NCI-H1436 (cell line): ENCODE measurements at regions not wholly inside any gene's neighbourhood (a gene's known extent, or its start where the extent isn't known, plus 50 kb on each side); places are given as distances from the start of the nearest gene placed in this dataset.

Experiments
- DNase-seq: peaks from one replicate; lab custom pipeline; 2025; lab: John Stamatoyannopoulos, UW

DNA sequence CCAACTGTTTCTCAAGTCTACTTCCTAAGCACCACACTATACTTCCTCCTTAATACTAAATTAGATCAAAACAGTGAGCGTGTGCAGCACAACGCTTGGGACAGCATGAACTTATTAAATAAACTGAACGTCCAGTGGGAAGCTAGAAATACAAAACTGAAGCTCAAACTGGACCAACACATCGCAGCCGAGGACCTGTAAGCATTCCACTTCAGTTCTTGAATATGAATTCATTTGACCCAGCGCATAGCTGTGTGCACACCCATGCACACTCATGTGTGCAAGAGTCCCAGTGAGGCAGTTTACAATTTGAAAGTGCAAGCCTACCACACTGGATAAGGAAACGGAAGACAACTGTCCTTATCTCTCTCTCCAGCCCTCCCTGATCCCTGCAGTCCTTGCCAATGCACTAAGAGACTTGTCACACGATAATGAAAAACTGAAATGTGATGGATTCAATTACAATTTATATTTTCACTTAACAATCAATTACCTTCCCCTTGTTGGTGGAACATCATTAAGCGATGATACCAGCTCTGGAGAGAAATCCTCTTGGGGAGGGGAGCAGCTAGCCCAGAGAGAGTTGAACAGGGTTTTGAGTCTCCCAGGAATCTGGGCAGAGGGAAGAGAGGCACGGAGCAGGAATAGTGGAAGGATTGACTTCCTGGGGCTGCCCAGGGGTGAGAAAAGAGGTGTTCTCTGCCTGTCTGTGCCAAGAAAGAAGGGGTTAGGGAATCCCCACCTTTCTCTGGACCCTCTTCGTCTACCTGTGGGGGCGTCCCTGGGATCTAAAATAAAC is 186.5 kb upstream of the KLHL29 start:
- no peak for DNase-seq

DNA sequence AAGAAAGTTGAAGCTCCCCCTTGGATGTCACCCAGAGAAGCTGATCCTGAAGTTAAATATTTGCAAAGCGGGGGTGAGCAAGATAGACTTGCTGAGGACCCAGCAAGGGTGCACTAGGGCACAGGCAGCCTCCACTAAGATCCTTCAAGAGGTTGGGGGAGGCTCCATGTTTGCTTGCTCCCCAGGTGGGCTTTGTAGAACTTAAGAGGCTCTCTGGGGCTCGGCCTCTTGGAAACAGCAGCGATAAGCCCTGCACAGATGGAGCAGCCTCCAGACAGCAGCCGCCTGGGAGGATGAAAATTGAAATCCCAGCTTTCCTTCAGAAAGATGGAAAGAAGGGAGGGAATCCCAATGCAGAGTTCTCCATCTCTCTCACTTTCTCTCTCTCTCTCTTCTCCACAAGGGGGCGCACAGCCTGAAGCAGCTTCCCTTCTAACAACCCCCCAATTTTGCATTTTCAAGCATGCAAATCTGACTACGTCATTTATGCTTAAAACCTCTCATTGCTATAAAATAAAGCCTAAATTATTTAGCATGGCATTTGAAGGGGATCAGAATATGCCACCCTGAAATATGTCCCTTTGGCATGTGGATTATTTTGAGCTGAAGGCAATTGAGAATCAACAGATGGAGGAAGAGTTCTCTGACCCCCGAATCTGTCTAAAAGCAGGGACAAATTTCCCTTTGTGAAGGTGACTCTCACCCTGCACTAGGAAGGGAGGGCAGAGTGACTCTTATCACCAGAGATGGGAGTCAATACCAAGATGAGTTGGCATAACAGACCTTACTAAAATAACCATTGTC is 185.7 kb upstream of the KLHL29 start:
- no peak for DNase-seq

DNA sequence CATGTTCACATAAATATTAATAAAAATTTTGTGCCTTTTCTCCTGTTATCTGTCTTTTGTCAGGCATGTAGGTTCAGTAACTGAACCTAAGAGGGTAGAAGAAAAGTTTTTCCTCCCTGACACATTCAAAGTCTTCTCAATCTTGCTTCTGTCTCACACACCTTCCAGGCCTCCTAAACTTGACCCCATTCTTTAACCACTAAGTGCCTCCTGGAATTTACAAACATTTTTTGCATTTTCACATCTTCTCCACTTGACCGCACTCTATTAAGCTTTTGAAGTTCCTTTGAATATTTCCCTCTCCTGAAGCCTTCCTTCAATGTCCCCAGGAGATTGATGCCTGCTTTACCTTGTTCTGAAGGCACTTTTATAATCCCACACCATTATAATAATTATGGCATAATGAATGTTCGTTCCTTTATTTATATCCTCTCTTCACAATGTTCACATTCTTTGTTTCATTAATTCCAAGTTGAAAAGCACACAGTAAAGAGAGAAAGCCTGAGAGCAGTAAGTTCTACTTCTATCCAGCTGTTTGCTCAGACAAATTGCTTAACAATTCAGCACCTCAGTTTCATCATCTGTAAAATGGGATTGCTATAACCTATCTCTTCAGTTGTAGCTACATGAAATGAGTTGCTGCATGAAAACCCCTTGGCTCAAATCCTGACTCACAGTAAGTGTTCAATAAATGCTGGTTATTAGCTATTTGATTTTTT is 184.8 kb upstream of the KLHL29 start:
- no peak for DNase-seq

DNA sequence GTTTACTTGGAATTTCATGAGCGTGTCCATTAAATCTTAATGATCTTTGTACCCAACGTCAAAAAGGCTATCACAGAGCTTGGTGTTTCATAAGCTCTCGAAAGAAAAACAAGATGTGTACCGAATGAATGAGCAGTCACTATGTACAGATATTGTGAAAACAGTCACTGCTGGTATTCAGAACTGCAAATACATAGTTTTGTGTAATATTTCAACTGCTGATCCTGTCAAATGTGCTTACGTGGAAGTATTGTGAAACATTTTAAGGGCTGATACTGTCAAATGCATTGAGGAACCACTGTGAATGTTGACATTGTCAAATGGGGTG is 184.2 kb upstream of the KLHL29 start:
- no peak for DNase-seq

DNA sequence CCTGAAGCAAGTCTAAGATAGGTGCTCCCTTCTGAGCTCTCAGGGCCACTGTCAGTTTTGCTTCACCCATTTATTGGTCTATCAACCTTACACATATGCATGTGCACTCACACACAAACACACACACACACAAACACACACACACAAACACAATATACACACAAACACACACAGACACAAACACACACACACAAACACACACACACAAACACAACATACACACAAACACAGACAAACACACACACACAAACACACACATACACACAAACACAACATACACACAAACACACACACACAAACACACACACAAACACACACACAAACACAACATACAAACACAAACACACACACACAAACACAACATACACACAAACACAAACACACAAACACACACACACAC is 181.6 kb upstream of the KLHL29 start:
- no peak for DNase-seq

DNA sequence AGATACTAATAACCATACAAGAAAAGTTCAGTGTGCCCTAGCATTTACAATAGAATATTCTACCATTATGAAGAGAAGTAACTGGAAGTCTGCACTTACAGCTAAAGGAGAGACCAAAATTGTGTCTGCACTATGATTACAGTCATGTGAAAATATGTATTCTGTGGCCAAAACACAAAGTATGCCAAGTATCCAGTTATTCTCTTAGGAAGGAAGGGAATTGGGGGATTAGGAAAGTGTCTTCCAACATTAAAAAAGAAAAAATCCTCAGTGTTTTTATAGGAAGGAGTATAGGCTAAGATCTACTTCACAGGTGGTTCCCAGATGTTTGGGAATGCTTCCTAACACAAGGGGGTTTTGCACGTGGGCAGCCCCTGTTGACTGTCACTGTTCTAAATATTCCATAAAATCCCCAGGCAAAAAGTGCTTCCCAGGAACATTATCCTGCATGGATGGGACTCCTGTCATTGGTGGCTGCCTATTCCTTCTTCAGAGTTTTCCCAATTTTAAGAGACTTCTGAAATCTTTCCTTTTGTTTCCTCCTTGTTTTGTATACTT is 180.2 kb upstream of the KLHL29 start:
- no peak for DNase-seq

DNA sequence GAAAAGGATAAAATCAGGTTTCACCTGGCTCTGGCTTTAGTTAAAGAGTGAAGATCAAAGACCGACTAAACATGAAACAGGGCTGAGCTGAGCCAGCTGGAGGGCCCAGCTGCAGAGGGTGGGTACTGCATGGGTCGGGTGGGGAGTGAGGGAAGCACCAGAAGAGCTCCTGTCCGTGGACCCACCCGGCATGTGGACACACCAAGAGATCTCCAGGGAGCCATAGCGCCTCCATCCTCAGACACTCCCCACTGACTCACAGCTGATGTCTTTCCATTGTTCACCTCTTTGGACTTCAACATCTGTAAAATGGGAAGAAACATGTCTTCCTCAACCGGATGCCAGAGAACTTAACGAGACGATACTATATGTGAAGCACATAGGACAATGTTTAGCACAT is 178.3 kb upstream of the KLHL29 start:
- no peak for DNase-seq

DNA sequence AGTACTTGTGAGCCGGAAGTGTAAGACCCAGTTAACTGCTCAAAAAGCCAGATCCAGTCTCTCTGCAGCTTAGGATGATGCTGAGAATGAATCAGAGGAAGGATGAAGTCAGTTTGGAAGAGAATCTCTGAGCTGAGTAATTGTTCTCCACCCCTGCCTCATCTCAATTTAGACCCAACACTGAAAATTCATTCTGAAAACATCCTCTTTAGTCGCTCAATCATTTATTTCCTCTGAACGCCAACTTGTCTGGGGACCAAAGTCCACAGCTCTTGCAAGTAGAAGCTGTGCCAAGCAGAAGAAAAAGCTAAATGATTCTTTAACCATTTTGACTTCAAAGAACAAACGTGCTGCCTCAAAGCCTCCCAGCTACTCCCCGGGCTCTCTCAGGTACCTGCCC is 177.1 kb upstream of the KLHL29 start:
- DNase-seq = no peak

DNA sequence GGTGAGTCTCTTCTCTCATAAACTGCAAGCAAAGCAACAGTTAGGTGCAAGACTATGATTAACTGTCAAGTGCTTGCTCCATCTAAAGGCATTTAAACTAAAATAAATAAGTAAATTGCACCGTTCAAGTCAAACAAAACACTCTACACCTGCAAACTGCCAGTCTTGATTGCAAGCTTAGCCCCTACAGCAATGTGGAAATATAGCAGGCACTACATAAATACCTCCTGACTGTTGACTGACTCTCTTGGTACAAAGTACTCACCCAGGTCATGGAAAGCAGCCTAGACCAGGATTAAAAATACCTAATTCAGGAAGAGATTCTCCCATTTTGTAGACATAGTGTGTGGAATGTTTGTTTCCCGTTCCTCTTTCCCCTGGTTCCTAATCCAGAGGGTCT is 176.6 kb upstream of the KLHL29 start:
- DNase-seq = no peak

DNA sequence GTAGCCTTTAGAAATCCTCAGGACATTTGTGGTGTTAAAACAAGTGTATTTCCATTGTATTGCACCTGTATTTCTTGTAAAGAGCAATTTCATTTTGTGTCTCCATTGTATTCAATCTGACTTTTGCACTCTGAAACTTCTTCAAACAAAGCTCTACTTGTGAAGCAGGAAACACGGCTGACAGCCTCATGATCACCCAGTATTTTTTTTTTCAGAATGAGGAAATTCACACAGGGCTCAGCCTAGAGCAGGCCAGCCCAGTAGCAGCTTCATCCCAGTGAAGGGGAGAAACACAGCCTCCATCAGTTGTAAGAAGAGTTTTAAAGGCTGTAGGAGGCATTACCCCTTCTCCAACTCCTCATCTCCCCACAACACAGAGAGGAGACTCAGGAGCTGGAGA is 175.9 kb upstream of the KLHL29 start:
- no peak for DNase-seq

DNA sequence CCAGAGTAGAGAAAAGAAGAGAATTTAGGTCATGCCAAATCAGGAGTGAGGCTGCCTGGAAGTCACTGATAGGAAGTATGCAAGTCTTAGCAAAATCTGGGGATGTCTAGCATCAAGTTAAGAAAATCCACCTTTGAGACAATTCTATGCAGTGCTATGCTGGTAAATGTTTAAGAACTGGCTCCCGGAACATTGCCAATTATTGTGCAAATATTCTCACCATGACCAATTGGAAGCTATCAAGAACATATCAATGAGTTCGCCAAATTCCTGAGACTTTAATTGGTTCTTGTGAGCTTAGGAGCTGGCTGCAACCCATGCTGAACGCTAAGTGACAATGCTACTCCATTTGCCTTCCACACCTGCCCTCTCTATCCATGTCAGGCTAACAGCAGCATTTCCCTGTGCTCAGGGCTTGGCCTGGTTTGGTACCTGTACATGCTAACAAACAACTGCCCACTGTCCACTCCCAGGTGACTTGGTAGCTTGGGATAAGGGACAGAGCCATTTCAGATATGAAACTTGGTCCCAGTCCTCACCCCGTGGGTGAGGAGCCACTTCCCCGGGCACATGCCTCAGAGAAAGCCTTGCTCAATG is 172.9 kb upstream of the KLHL29 start:
- DNase-seq = no peak

DNA sequence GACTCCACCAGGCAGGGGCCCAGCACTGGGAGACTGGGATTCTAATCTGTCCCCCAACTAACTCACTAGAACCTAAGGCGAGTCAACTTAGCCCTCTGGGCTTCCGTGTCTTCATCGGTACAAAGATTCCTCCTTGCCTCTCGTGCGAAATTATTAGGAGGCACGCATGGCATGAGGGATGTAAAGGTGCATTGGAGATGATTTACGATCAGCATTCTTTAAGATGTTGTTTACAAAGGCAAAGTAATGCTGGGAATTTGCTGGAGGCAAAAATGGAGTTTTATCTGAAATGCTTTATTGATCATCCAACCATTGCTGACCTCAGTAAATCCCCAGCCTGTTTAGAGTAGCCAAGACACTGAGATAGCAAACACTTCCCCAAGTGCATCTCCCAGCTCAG is 171.8 kb upstream of the KLHL29 start:
- no peak for DNase-seq

DNA sequence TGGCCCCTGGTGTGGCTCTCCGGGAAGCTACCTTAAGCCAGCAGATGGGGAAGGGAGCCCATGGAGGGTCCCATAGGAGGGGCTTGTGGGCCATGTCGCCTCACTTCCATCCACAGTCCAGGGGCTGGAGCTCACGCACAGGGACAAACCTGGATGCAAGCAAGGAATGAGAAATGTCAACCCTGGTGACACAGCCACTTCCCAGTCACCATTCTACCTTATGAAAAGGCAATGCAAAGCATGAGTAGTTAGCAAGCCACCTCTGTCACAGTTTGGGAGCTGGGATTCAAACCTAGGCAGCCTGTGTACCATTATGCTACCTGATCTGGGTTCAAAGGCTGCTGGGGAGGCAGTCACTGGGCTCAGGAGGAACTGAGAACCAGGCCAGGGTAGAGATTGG is 170.0 kb upstream of the KLHL29 start:
- no peak for DNase-seq

DNA sequence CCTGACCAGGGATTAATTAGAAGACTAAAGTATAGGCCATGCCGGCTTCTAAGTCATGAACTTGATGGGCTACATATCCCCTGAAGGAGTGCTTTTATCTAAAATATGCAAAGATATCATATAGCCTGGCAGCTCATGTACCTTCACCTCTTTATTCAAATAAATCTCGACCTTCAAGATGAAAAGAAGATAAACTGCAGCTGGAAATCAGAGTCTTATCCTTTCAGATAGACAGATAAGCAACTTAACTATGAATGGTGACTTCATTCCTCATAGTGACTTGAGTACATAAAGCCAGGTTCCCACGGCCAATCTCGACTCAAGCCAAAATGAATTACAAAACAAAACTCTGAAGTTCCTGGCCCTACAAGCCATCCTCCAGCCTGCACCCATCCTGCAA is 165.3 kb upstream of the KLHL29 start:
- DNase-seq = no peak

DNA sequence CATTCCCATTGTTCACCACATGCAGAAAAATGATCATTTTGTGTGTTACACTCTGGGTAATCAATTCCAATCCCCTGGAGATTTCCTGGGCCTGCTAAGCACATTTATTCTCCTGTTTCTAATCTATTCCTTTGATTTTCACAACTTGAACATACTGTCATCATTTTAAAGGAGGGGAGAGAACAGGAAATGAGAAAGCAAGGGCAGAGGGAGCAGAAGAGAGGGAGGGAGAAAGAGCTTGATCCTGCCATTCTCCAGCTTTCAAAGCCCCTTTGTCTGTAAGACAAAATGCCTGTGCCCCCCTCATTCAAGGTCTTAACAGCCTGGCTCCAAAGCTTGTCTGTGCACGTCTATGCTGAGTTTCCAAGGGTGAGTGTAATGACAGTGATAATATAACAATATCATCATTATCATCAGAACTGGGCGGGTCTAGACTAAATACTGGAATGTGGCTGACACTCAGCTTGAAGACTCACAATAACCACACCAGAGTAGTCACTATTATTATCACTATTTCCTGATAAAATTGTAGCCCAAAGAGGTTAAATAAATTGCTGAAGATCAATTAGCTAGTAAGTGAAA is 164.4 kb upstream of the KLHL29 start:
- DNase-seq = no peak

DNA sequence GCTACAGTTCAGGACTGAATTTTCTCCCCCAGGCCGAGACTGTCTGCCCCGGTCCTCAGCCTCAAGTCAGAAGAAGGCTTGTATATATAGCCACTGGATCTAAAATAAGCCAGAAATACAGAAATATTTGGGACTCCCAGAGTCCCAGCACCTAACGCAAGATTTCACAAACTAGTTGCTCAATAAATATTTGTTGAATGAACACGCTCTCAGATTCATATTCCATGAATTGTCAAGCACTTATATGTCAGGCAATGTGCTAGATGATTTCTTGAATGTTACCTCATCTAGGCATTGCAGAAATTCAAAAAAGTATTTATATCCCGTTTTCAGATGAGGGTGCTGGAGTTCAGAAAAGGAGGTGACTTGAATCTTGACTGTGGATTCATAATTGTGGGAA is 163.7 kb upstream of the KLHL29 start:
- DNase-seq = no peak

DNA sequence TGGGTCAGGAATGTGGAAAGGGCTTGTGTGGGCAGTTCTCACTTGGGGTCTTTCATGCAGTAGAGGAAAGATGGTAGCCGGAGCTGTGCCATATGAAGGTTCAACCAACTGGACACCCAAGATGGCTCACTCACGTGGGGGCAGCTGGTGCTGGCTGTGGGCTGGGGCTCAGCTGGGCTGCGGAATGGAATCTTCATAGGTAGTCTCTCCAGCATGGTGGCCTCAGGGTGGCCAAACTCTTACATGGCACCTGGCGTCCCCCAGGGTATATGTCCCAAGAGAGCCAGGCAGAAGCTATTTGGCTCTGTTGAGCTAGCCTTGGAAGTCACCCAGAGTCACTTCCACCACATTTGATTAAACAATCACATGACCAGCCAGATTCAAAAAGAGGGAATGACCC is 163.1 kb upstream of the KLHL29 start:
- no peak for DNase-seq

DNA sequence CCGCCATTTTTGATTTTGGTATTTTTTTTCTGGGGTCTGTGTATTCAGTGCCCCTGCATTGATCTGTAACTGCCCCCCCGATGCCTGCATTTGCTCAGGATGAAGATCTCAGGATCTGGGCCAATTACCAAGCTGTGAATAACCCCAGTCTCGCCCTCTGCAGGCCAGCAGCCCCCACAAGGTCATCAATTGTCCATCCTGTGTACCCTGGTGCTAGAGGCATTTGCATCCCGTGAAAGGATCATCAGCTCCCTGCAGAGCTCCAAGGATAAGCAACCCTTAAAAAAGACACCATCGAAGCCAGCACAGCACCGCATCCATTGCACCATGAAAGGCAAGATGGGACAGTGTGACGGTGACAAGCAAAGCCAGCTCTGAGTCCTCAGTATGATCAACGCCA is 154.1 kb upstream of the KLHL29 start:
- no peak for DNase-seq

DNA sequence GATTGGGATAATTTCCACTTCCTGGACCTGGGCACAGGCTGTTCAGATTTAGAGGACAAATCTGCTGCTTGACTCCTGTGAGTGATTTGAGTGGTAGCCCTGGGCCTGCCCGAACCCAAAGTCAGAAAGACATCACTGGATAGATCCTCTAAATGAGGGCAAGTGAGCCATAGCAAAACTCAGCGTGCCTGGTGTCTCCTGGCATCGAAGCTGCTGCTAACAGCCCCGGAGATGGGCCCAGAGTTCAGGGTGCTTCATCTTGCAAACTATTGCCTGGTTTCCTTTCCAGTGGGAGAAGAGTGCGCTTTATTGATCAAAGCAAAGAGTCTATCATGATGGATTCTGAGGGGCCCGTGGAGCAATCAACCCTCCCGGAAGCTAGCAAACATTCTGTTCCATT is 153.1 kb upstream of the KLHL29 start:
- no peak for DNase-seq

DNA sequence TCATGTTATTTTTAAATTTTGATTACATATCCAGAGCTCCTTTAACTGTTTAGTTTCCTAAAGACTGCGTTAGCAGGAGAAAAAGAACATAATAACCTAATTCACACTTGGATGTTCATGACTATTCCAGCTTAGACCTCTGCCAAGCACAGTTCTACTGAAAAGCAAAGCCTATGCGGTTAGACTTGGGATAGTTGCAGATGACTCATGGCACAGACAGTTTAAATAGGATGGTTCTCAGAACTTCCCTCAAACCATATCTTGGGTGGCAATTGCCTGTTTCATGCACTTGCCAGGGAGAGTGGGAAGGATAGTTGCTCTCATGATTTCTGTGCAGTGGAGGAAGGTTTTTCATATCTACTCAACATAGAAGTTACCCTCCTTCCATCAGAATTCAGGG is 149.7 kb upstream of the KLHL29 start:
- no peak for DNase-seq

DNA sequence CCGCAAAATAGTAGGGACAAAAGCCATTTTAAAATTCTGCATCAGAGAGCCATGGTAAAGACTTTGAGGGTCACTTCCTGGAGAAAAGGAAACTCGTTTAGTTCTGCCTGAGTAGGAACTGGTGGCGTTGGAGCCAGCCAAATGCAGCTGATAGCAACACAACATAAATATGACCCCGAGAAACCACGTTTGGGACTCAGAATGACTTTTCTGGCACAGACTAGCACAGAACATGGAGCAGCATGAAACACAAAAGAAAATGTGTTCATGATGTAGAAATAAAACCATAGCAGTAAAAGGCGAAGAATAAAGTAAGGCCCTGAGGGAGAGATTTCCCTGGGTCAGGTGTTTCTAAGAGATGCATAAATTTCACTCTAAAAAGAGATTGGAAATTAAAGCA is 149.2 kb upstream of the KLHL29 start:
- DNase-seq = no peak

DNA sequence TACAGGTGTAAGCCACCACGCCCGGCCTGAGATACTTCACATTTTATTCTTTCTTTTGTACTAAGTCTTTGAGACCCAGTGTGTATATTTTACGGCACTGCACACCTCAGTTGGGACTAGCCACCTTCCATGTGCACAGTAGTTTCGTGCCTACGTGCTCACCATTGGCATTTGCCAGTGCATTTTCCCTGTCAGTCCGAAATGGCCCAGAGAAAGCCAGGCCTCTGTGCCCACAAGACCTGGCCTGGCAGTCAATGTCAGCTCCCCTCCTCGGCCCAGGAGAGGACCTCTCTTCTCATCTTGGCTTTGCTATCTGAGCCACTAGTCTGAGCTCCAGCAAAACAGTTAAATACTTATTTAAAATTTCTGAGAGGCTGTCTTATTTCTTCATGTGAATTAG is 147.8 kb upstream of the KLHL29 start:
- DNase-seq = no peak
